ENCODE measurements at regions not wholly inside any gene's neighbourhood (a gene's known extent, or its start where the extent isn't known, plus 50 kb on each side); places are given as distances from the start of the nearest gene placed in this dataset.

DNA sequence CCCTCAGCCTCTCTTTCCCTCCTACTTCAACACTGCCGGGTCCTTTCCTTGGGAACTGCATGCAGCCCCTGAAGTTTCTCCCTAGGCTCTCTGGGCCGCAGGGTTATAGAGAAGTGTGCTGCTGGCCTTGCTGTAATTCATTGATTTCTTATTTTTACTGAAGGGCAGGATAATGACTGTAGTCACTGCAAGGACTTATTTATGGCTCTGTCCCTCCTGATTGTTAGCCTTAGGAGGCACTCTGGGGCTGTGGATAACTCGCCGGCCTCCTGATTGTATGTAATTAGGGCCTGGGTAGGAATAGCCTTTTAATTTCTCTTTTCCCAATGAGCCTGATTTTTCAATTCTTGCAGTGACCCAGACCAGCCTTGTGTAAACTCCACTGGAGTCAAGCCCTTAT, 138.3 kb upstream of the CDH13 start:
- no peak for DNase-seq

DNA sequence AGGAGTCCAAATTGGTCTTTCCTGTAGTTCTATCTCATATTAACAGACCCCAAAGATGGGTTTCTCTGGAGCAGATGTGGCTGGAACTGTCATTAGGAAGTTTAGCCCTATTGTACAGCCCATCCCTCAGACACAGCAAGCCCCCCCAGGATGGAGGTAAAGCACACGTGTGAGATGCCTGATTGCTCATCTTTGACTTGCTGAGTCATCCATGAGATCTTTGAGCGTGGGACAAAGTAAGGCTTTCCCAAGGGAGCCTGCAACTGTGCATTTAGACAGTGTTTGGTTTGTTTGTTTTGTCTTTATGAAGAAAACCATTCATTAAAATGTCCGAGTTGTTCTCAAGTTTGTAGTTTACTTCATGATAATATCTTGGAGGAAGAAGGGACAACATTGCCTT, 145.3 kb upstream of the CDH13 start:
- DNase-seq: no peak

DNA sequence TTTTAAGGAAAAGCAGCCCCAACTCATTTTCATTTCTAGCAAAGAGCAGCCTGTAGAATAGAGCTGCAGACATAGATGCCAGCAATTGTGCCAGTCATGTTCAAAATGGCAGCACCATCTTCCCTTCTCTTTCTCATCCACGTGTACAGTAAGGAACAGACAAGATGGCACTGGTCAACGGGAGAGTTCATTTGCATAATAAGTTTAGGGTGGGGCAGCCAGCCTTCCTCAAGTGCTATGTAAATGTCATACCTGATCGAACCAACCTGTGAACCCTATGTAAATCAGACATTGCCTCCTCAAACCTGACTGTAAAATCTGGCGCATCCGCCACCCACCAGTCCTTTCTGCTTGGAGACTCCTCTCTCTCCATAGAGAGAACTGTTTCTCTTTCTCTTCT, 150.0 kb upstream of the CDH13 start:
- DNase-seq: no peak

DNA sequence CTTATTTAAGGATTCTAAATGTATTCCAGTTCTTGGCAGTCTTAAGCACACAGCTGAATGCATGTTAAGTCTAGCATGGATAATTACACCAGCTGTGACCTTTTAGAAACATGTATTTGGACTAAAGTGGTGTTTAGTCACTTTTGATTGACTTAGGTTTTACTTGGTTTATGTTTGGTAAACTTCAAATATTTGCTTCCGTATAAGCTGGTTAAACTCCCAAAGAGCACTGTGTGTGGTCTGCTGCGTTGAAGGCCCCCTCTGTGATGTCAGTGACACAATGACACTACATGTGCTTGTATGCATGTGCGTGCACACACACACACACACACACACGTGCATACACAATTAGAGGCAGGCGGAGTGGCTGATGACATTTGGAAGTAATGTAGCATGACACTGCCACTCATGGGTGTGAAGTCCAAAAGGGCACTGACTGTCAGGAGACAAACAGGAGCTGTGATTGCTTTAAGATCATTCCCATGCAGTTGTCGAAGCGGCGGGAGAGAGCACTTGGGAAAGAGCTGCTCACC, 156.1 kb upstream of the CDH13 start:
- DNase-seq: no peak

DNA sequence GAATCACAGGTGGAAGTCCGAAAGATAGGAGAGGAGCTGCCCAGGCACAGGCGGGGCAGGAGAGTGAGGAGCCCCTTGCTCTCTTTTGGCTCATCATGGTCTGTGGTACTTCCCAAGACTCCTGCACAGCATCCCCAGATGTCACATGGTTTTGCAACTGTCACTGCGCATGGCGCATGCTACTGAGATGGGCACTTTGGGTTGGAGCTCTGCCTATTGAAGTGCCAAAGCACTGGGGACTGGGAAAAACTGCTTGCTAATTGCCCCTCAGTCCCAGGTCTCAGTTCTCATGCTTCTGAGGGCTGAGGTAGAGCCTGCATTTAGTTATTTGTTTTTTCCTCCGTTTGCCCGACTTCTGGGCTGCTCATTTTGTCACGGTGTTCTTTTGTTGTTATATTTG, 156.8 kb upstream of the CDH13 start:
- no peak for DNase-seq

DNA sequence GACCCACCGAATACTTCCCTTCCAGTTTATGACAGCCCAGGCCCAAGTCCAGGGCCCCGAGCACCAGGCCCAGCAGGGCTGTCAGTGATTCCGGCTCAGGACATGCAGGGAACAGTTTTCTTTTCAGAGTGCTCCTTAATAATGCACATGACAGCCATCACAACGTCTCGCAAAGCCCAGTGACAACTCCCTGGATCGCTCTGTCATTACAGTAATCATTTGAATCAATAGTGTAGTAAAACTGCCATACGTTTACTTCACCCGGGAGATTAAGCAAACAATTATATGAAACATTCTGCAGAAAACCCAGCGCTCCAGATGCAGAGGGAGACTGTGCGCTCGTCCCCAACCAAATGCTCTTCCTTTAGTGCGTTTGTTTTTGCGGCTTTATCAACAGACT, 162.6 kb upstream of the CDH13 start:
- no peak for DNase-seq

DNA sequence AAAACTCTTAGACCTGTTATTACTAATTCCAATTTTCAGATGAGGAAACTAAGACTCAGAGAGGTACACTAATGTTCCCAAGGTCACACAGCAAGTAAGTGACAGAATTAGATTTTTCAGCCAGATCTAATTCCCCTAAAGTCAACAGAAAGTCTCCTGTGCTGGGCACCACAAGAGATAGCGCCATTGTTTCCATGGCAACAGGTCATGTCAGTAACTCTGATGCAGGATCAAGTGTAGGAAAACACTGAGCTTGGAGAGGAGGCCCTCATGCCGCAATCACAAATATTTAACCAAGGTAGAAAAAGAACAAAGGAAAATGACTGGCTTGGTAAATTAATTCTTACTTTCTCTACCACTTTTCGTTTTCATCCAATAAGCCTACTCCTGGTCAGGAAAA, 166.0 kb upstream of the CDH13 start:
- DNase-seq: no peak

DNA sequence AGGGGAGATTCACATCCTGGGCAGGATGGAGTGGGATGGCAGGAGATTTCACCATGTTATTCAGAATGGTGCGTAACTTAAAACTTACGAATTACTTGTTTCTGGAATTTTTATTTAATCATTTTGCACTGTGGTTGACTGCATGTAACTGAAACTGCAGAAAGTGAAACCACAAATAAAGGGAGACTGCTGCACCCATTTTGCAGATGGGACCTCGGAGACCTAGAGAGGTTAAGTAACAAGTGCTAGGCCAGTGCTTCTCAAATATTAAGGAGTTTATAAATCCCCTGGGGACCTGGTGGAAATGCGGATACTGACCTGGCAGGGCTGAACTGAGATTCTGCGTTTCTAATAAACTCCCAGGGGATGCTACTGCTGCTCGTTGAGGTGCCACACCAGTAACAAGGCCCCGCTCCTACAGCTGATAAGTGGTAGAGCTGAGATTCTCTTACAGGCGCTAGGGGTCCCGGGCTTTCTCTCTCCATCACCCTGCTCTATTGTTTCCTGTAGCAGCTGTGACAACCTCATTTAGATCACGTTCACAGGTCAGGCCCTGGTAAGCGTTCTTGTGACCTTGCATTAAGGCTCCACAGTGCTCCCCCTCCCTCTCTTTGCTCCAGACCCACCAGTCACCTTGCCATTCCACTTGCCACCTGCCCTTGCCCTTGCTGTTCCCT, 167.1 kb upstream of the CDH13 start:
- no peak for DNase-seq

DNA sequence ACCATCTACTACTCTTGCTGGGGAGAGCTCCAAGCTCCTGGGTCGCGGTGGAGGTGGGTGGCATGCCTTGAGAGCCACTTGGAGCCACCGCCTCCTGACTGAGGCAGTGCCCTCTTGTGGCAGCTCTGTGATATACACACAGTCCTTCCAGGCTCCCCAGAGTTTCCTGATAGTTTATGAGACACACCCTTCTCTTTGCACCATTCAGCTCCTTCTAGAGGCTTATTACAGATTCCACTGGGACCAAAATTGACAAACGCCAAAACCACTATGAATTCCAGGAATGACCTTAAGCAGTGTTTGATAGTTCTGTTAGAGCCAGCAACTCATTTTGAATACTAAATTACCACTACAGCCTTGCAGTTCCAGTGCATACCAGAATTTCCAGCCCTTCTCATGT, 170.1 kb upstream of the CDH13 start:
- DNase-seq: peak; percentile 62

DNA sequence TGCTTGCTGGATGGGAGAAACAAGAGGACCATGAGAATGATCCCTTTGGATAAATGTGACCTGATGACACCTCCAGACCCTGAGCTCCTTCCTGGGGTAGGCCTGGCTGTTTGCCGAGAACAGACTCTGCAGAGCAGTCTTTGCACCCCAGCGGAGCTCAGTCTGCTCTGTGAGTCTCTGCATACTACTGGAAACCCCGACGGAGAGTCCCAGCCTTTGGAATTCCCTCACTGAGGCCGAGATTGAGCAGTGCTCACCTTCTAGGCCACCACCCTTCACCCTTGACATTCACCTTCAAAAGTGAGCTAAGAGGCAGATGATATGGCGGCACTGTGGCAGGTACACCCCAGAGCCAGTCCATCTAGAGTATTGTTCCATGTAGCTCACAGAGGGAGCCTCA, 172.2 kb upstream of the CDH13 start:
- DNase-seq: no peak

DNA sequence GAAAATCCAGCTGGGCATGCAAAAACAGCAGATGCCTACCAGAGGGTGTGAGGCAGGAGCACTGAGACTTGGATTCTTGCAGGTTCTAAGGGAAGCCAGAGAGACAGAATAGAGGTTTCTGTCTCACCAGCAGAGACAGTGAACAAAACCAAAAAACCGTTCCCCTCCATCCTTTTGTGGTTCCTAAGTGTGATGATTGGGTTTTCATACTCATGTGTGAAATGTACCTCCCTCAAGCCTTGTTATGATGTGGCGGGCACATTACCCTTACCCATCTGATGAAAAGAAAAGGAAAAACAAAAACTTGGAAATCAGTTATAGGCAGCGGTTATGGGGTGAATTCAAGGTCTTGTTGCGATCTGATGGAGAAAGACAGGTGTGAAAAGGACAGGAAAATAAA, 172.6 kb upstream of the CDH13 start:
- no peak for DNase-seq

DNA sequence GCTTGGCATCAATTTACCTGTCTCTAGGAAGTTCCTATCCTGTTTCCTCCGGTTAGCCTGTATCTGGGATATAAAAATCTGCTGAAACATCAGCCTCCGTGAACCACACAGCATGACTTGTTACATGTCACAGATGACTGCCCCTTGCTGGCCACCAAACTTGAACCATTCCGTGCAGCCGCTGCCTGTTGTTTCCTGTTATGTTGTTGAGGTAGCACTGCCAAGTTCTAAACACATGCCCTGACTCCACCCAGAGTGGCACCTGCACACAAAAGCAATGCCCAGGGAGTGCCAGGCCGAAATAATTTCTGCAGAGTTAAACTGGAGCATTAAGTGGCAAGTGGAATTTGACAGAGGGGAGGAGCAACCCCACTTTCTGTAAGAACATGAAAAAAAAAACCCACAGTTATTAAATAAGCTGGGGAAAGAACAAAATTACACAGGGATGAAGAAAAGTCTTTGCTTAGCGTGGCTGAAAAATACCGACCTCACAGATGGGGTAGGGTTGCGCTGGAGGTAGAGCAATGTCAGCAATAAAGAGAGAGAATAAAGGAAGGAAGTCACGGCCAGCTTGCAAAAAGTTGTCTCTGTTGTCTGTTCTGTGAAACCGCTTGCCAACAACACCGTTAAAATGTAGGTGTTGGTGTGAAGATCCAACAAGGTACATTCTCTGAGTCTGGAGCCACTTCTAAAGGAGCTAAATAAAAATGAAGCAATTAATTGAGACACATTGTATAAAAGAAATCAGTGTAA, 174.6 kb upstream of the CDH13 start:
- DNase-seq: no peak

DNA sequence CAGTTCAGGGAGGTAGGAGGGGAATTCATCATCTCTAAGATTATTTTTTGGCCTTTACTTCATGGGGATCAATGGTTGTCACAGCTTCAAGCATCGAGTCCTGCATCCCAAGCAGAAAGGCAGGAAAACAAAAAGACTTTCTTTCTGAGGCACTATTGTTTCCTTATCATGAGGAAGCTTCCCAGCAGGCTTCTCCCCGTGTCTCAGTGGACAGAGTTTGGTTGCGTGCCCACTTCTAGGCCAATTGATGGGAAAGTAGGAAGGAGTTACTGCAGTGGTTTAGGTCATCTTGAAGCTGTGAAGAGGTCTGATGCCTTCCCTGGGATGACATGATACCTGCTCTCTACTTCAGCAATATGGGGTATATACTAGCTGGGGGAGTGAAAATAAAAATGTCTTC, 175.3 kb upstream of the CDH13 start:
- DNase-seq: no peak

DNA sequence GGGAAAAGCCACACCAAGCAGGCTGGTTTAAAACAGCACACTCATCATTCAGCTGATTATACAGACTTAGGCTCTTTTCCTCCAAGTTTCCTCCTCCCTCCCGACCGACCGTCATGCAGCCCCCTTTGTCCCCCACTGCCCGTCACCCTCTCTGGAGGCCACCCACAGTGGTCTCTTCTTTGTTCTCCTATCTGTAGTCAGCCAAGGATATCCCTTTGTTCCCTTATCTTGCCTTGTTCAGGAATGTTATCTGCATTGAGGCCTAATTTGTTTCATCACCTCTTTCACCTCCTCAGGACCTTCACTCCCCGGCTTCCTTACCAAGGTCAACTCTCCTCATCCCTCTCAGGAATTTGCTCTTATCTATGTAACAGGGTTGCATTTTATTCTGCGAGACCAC, 186.4 kb upstream of the CDH13 start:
- no peak for DNase-seq

DNA sequence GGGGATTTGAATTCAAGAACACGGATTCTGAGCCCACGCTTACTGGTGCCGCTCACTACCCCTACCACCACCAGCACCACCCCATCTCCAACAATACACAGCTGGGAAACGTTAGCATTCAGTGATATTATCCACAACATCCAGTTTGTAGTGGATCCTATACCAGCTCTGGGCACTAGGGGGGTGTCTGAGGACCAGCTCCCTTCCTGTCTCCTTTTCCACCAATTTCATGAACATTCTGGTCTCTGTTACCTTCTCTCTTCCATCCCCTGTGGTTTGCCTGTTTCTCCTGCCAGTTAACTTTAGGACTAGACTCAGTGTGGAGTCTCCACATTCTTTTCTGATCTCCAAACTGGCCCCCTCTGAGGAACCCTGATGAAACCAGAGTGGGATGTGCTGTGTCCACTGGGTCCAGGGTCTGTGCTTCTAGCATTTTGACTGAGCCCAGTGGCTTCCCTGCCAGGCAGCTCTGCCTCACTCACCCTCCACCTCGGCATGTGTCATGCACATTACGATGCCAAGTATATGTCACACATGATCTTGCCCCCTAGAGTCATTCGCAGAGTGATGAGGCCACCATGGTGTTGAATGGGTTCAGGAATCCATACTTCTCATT, 187.0 kb upstream of the CDH13 start:
- no peak for DNase-seq

DNA sequence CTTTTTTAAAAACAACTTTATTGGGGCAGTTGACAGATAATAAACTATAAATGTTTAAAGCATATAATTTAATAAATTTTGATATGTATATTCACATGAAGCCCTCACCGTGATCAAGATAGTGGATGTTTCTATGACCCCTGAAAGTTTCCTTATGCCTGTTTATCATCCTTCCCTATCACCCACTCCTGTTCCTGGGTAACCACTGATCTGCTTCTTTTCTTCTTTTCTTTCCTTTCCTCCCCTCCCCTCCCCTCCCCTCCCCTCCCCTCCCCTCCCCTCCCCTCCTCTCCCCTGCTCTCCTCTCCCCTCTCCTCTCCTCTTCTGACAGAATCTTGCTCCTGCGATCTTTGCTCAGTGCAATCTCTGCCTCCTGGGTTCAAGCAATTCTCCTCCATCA, 193.7 kb upstream of the CDH13 start:
- DNase-seq: no peak

DNA sequence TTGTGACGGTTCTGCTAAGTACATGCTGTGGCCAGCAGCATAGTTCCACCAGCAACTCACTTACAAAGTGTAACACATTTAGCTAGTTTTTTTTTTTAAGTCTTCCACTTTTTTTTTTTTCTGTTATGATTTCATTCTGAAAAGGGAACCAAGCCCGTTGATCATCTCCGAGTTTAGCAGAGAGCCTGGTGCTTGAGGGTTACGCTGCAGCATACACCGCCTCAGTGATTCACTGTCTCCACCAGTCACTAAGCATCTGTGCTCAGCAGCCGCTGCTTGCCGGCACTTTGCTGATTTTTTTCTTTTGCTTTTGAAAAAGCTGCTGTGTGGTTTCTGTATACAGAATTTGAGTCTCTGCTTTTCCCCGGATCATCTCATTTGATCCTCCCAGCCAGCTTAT, 194.5 kb upstream of the CDH13 start:
- no peak for DNase-seq

DNA sequence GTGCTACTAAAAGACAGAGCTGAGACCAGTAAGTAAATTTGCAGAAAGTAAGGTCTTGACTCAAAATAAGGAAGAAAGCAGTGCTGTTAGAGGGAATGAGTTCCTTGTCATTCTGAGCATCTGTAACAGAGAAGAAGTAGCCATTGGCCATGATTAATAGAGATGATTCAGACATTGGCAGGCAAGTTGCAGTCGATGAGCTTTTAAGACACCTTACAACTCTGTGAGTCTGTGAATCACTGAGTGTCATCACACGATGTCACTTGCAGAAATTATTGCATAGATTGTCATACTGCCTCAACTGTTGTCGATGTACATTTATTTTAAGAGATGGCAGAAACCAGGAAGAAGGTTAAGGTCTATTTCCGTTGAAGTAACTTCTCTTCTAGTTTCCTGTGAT, 201.1 kb upstream of the CDH13 start:
- no peak for DNase-seq

DNA sequence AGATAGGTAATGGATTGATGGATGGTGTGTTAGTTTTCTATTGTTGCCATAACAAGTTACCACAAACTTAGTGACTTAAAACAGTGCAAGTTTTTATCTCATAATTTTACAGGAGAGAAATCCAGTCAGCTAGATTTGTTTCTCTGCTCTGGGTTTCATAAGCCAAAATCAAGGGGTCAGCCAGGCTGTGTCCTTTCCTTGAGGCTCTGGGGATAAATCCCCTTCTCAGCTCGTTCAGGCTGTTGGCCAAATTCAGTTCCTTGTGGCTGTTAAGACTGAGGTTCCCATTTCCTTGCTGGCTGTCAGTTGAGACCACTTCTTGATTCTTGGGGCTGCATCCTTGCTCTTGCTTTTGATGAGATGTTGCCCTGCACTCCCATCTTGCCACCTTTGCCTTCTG, 204.9 kb upstream of the CDH13 start:
- DNase-seq: no peak

DNA sequence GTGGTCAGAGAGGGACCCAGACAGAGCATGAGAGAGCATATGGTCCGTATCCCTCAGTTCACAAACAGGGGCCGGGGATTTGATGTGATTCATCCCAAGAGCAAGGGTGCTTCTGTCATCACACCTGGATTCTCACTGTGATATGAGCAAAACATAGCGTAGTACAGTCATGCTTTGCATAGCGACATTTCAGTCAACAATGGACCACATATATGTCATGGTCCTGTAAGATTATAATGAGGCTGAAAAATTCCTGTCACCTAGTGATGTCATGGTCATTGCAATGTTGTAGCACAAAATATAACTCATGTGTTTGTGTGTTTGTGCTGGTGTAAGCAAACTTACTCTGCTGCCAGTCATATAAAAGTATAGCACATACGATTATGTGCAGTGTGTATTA, 207.4 kb upstream of the CDH13 start:
- DNase-seq: no peak

DNA sequence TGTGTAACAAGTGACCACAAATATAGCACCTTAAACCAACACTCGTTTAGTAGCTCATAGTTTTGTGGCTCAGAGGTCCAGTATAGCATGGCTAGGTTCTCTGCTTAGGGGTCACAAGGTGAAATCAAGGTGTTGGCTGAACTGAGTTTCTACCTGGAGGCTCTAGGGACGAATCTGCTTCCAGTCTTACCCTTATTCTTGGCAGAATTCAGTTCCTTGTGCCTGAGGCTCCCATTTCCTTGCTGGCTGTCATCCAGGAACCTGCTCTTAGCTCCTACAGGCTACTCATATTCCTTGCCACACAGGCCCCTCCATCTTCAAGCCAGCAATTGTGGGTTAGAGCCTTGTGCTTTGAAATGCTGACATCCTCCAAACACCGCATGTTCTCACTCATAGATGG, 212.3 kb upstream of the CDH13 start:
- DNase-seq: no peak

DNA sequence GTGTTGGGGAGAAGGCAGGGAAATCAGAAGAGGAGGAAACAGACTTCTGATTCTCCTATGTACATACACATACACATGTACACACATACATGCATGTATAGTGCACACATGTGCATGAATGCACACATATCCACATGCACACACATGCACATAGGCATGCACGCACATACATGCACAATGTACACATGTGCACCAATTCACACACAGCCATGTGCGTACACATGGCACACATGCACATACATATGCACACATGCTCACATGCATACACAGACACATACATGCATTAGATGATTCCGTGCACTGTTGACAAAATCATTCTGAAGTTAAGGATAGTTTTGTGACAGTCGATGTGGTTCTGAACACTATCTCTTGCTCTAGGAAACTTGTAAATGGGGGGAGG, 214.0 kb upstream of the CDH13 start:
- DNase-seq: no peak

DNA sequence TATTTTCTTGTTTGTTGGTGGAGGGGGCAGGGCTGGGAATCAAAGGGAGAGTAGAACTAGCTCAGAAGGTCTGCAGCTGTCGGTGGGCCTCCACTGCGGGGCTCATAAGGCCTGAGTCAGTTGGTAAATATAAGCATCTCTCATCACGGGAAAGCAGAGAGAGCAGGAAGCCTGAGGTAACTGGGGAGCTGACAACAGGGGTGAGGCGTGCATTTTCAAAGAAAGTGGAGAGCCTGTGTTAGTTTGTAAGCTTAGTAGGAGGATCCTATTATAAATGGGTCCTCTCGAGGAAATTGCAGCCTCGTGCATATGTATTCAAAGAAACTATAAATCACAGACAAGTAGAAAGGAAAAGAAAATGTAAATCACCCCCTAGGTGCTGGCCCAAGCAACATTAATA, 221.0 kb upstream of the CDH13 start:
- no peak for DNase-seq

DNA sequence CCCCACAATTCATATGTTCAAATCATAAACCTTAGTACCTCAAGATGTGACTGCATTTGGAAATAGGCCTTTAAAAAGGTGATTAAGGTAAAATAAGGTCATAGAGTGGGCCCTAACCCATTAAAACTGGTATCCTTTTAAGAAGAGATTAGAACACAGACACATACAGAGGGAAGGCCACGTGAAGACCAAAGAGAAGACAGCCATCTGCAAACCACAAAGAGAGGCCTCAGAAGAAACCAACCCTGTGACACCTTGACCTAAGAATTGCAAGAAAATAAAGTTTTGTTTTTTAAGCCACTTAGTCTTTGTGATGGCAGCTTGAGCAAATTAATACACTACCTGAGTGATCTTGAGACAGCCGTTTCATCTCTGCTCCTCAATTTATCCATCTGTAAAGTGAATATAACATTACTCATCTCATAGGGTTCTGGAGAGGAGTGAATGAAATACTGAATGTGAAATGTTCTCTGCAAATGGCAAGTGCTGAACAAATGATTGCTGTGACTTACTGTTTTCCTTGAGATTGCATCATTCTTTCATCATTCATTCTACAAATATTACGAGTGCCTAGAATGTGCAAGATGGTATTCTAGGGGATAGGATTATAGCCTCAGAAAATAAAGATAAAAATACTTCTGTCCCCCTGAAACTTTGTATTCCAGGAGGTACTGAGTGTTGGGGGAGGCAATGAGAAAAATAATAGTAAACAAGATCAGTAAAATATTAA, 222.0 kb upstream of the CDH13 start:
- DNase-seq: no peak

All from stimulated activated CD8-positive, alpha-beta memory T cell treated with anti-CD3 and anti-CD28 coated beads, Interleukin-4, amount 100 ng/mL, for 48 hours (primary cell).